Neural cell (in vitro differentiated cells): ENCODE measurements at regions not wholly inside any gene's neighbourhood (a gene's known extent, or its start where the extent isn't known, plus 50 kb on each side); places are given as distances from the start of the nearest gene placed in this dataset.

Experiments
- H2AFZ ChIP-seq: fragments of 200-600, 300-800 bp; sonication (generic), shearing (Covaris generic); 2 replicates; pipeline ENCODE4 v1.6.0; 2014; ENCODE audit warnings: low read depth, mild to moderate bottlenecking, antibody characterized with exemption, low read length, moderate library complexity
- H3F3A ChIP-seq: fragments of 200-600 bp; shearing (Covaris generic); 2 replicates; pipeline ENCODE4 v1.6.1; 2016; ENCODE audit warnings: mild to moderate bottlenecking, moderate library complexity, mixed read lengths, antibody characterized with exemption, low read length; ENCODE audit not compliant: insufficient read depth, poor library complexity, severe bottlenecking
- H3K27ac ChIP-seq: fragments of 200-600, 300-800 bp; sonication (generic), shearing (Covaris generic); 2 replicates; pipeline ENCODE4 v1.5.1; 2014; ENCODE audit warnings: mild to moderate bottlenecking, low read length, moderate library complexity
- H3K27me3 ChIP-seq: fragments of 300-800, 200-600 bp; sonication (generic), shearing (Covaris generic); 2 replicates; pipeline ENCODE4 v1.6.0; 2014; ENCODE audit warnings: mild to moderate bottlenecking, low read depth, low read length, moderate library complexity; ENCODE audit not compliant: insufficient read depth
- H3K36me3 ChIP-seq: fragments of 300-800, 200-600 bp; sonication (generic), shearing (Covaris generic); 2 replicates; pipeline ENCODE4 v1.5.1; 2014; ENCODE audit warnings: mild to moderate bottlenecking, antibody characterized with exemption, low read length, moderate library complexity; ENCODE audit not compliant: insufficient read depth
- H3K4me2 ChIP-seq: fragments of 300-800, 200-600 bp; sonication (generic), shearing (Covaris generic); 2 replicates; pipeline ENCODE4 v1.6.0; 2014; ENCODE audit warnings: mild to moderate bottlenecking, low read length
- H3K4me3 ChIP-seq: fragments of 300-800, 200-600 bp; sonication (generic), shearing (Covaris generic); 2 replicates; pipeline ENCODE4 v1.5.1; 2014; ENCODE audit warnings: mild to moderate bottlenecking, low read length, moderate library complexity
- H3K79me2 ChIP-seq: fragments of 200-600 bp; shearing (Covaris generic); replicated peaks from 2 replicates; pipeline ENCODE4 v1.6.0; 2014; ENCODE audit warnings: mild to moderate bottlenecking, low read length, moderate library complexity; ENCODE audit not compliant: insufficient read depth
- H3K9ac ChIP-seq: fragments of 300-800, 200-600 bp; sonication (generic), shearing (Covaris generic); 2 replicates; pipeline ENCODE4 v1.6.1; 2016; ENCODE audit warnings: mild to moderate bottlenecking, low read length, mixed read lengths
- H3K9me2 ChIP-seq: fragments of 200-600 bp; shearing (Covaris generic); 2 replicates; pipeline ENCODE4 v1.6.1; 2016; ENCODE audit warnings: mild to moderate bottlenecking, low read length, mixed read lengths; ENCODE audit not compliant: insufficient read depth
- H3K9me3 ChIP-seq: fragments of 200-600, 300-800 bp; sonication (generic), shearing (Covaris generic); 2 replicates; pipeline ENCODE4 v1.6.1; 2016; ENCODE audit warnings: mild to moderate bottlenecking, mixed run types, low read length, moderate library complexity, mixed read lengths
- H4K20me1 ChIP-seq: fragments of 200-600 bp; shearing (Covaris generic); 2 replicates; pipeline ENCODE4 v1.6.1; 2016; ENCODE audit warnings: mild to moderate bottlenecking, mixed run types; ENCODE audit not compliant: insufficient read depth
- CTCF ChIP-seq: fragments of 450-650 bp; IDR thresholded peaks from 2 replicates; pipeline ENCODE4 v1.5.1; 2014; ENCODE audit warnings: antibody characterized with exemption, mild to moderate bottlenecking, moderate library complexity; ENCODE audit not compliant: poor library complexity, severe bottlenecking
- EP300 ChIP-seq: fragments of 450-650 bp; conservative IDR thresholded peaks from 2 replicates; pipeline ENCODE4 v1.6.1; 2014; ENCODE audit warnings: antibody characterized with exemption, mild to moderate bottlenecking, moderate library complexity; ENCODE audit not compliant: poor library complexity, severe bottlenecking
- EZH2 ChIP-seq: fragments of 200-600, 300-800 bp; shearing (Covaris generic), sonication (generic); IDR thresholded peaks from 2 replicates; pipeline ENCODE4 v1.6.1; 2014; ENCODE audit warnings: antibody characterized with exemption, low read length, borderline replicate concordance, mild to moderate bottlenecking; ENCODE audit not compliant: insufficient read depth, poor library complexity, severe bottlenecking
- MXI1 ChIP-seq: fragments of 450-650 bp; conservative IDR thresholded peaks from 2 replicates; pipeline ENCODE4 v1.6.1; 2014; ENCODE audit warnings: antibody characterized with exemption, mild to moderate bottlenecking; ENCODE audit not compliant: poor library complexity, severe bottlenecking
- POLR2AphosphoS5 ChIP-seq: IDR thresholded peaks from 2 replicates; pipeline ENCODE4 v1.6.1; 2012
- RAD21 ChIP-seq: fragments of 450-650 bp; conservative IDR thresholded peaks from 2 replicates; pipeline ENCODE4 v1.6.1; 2014; ENCODE audit warnings: antibody characterized with exemption, mild to moderate bottlenecking, moderate library complexity
- REST ChIP-seq: IDR thresholded peaks from 2 replicates; pipeline ENCODE4 v1.6.1; 2012; ENCODE audit warnings: borderline replicate concordance
- SMC3 ChIP-seq: fragments of 450-650 bp; conservative IDR thresholded peaks from 2 replicates; pipeline ENCODE4 v1.6.1; 2014; ENCODE audit warnings: antibody characterized with exemption, mild to moderate bottlenecking, moderate library complexity; ENCODE audit not compliant: poor library complexity
- TAF1 ChIP-seq: IDR thresholded peaks from 2 replicates; pipeline ENCODE4 v1.6.1; 2012; ENCODE audit warnings: low read depth

- Histone ChIP-seq H3F3A (no peaks in the 10 kb centered on the region), H3K36me3 (no peaks in the 10 kb centered on the region), H3K79me2 (no peaks in the 10 kb centered on the region), H4K20me1 (no peaks in the 10 kb centered on the region), H3K27me3 (no peaks in the 10 kb centered on the region), H3K27ac (no peak overlapping the region), H3K9me3 (no peaks in the 10 kb centered on the region), H3K9me2 (no peaks in the 10 kb centered on the region), H3K4me3 (no peak overlapping the region), H3K4me2 (no peak overlapping the region), H2AFZ (no peak overlapping the region), H3K9ac (no peak overlapping the region)
- TF ChIP-seq REST (no peak), EP300 (no peak), EZH2 (no peak), POLR2AphosphoS5 (no peak), MXI1 (no peak), CTCF (no peak), SMC3 (no peak), RAD21 (no peak), TAF1 (no peak)
Observed at GRCh38 chr5:66407765-66408164, 188.4 kb upstream of the MAST4 start.

- TF ChIP-seq RAD21 (no peak), REST (no peak), SMC3 (no peak), CTCF (no peak), TAF1 (no peak), POLR2AphosphoS5 (no peak), MXI1 (no peak), EP300 (no peak), EZH2 (no peak)
- no peaks in the 10 kb centered on the region for H3K27me3 ChIP-seq
- no peaks in the 10 kb centered on the region for H3K9me2 ChIP-seq
- no peak overlapping the region for H3K4me3 ChIP-seq
- no peak overlapping the region for H3K4me2 ChIP-seq
- no peaks in the 10 kb centered on the region for H3K79me2 ChIP-seq
- H3F3A ChIP-seq = no peaks in the 10 kb centered on the region
- no peaks in the 10 kb centered on the region for H4K20me1 ChIP-seq
- H3K36me3 ChIP-seq = no peaks in the 10 kb centered on the region
- H2AFZ ChIP-seq = no peak overlapping the region
- H3K9me3 ChIP-seq = no peaks in the 10 kb centered on the region
- H3K9ac ChIP-seq = no peak overlapping the region
- no peak overlapping the region for H3K27ac ChIP-seq
Observed at GRCh38 chr5:66408576-66408975, 187.6 kb upstream of the MAST4 start.
